Left ventricle myocardium inferior (tissue), 1 donor: ENCODE measurements at regions not wholly inside any gene's neighbourhood (a gene's known extent, or its start where the extent isn't known, plus 50 kb on each side); places are given as distances from the start of the nearest gene placed in this dataset.

Experiments
- DNase-seq: peaks from one replicate; pipeline ENCODE4 v3.0.0-alpha.2; 2020
- H3K27ac ChIP-seq: fragments of 200-600 bp; replicated peaks from 2 replicates; pipeline ENCODE4 v1.8.0; 2021
- H3K27me3 ChIP-seq: fragments of 200-600 bp; 2 replicates; pipeline ENCODE4 v1.8.0; 2021; ENCODE audit warnings: low read depth
- H3K36me3 ChIP-seq: fragments of 200-600 bp; 2 replicates; pipeline ENCODE4 v1.8.0; 2021
- H3K4me1 ChIP-seq: fragments of 200-600 bp; 2 replicates; pipeline ENCODE4 v1.8.0; 2021
- H3K4me3 ChIP-seq: fragments of 200-600 bp; 2 replicates; pipeline ENCODE4 v1.8.0; 2021; ENCODE audit warnings: mild to moderate bottlenecking, moderate library complexity
- H3K9me3 ChIP-seq: fragments of 200-600 bp; replicated peaks from 2 replicates; pipeline ENCODE4 v1.8.0; 2021
- intact Hi-C: fragments of 100-400 bp; cut with micrococcal nuclease; formaldehyde crosslinking; loops from one replicate; pipeline ENCODE4 v1.11.0; 2022
- TF ChIP-seq, protein P1 (sequence below): fragments of 200-600 bp; IDR thresholded peaks from 2 replicates; pipeline ENCODE4 v1.8.0; 2021; ENCODE audit warnings: antibody characterized with exemption, mild to moderate bottlenecking, borderline replicate concordance
- donor health status: DM: no; HTN: yes; CAD: no; lungs with severe emphysema.

DNA sequence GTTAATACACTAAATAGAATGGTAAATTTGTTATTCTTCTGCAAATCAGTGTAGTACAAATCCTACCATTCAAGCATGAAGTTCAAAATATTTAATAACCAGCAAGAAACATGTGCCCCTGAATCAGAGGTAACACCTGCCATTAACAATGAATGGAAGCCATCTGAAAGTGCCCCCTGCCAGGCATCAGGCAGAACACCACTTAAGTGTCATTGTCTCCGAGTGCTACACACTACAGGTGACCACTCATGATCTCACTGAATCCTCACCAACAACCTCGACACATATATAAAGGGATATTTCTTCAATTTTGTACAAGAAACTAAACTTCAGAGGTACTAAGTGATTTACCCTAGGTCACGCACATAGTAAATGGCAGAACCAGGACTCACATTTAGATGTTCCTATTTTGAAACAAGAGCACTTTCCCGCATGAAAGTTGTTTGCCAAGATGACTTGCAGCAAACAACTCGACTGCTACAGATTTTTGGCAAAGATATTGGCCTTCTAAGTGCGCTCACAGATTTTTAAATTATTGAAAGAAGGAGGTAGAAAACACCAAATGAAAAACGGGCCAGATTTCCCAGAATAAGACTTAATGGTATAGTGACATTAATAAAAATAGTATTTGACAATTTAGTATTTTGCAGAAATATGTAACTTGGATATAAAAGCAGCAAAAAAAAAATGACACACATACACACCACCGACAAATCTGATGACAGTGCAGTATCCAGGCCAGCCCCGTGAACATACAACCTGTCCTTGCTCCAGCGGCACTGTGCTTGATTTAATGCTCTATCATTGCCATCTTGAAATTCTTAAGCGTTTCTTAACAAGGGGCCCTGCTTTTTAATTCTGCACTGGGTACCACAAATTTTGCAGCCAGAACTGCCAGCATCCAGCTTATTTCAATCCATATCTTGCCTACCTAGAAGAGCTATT lies 274.5 kb downstream of the ALDH8A1 start:
- no peaks in the 10 kb centered on the region for H3K9me3 ChIP-seq
- H3K36me3 ChIP-seq = no peaks in the 10 kb centered on the region
- no peaks in the 10 kb centered on the region for H3K27me3 ChIP-seq
- H3K27ac ChIP-seq = no peak overlapping the region
- intact Hi-C loops = no loop called here
- TF ChIP-seq, protein P1, sequence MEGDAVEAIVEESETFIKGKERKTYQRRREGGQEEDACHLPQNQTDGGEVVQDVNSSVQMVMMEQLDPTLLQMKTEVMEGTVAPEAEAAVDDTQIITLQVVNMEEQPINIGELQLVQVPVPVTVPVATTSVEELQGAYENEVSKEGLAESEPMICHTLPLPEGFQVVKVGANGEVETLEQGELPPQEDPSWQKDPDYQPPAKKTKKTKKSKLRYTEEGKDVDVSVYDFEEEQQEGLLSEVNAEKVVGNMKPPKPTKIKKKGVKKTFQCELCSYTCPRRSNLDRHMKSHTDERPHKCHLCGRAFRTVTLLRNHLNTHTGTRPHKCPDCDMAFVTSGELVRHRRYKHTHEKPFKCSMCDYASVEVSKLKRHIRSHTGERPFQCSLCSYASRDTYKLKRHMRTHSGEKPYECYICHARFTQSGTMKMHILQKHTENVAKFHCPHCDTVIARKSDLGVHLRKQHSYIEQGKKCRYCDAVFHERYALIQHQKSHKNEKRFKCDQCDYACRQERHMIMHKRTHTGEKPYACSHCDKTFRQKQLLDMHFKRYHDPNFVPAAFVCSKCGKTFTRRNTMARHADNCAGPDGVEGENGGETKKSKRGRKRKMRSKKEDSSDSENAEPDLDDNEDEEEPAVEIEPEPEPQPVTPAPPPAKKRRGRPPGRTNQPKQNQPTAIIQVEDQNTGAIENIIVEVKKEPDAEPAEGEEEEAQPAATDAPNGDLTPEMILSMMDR = no peak
- no peak for DNase-seq
- no peak overlapping the region for H3K4me3 ChIP-seq
- peaks cover 8% of the 10 kb centered on the region for H3K4me1 ChIP-seq

DNA sequence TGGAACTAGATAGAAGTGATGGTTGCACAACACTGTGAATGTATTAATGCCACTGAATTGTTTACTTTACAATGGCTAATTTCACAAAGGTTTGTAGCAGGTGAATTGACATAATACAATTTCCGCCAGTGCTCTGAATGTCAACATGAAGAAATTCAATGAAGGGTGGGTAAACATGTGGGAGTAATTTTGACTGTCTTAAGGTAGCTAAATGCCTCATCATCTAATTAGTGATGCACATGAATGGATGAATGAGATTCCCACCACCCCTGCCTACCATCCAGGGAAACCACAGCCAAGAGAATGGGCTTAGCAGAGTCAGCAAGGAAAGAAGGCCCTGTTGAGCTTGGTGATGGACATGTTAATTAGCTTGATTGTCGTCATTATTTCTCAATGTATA lies 275.3 kb downstream of the ALDH8A1 start:
- Histone ChIP-seq H3K27ac (no peak overlapping the region), H3K27me3 (no peaks in the 10 kb centered on the region), H3K4me1 (peaks cover 8% of the 10 kb centered on the region), H3K4me3 (no peak overlapping the region), H3K36me3 (no peaks in the 10 kb centered on the region), H3K9me3 (no peaks in the 10 kb centered on the region)
- TF ChIP-seq, protein P1 = no peak
- DNase-seq = no peak
- intact Hi-C loops = no loop called here

DNA sequence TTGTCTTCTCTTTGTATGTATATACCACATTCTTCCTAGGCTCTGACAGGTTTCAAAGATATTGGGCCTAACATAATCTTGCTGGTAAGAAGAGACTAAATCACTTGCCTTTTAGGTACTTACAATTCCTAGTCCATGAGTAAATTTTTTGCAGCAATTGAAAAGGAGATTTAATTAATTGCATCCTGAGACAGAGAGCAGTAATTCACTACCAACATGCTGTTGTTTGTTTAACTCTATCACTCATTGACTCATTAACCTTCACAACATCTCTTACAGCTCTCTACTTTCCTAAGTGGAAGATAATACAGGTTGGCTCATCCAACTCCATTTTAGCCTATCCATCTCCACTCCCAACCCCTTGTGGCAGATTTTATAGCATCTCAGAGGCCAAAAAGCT lies 280.4 kb downstream of the ALDH8A1 start:
- Histone ChIP-seq H3K27me3 (no peaks in the 10 kb centered on the region), H3K4me3 (no peak overlapping the region), H3K4me1 (no peaks in the 10 kb centered on the region), H3K9me3 (no peaks in the 10 kb centered on the region), H3K27ac (no peak overlapping the region), H3K36me3 (no peaks in the 10 kb centered on the region)
- TF ChIP-seq, protein P1 = no peak
- no peak for DNase-seq
- intact Hi-C loops = no loop called here

DNA sequence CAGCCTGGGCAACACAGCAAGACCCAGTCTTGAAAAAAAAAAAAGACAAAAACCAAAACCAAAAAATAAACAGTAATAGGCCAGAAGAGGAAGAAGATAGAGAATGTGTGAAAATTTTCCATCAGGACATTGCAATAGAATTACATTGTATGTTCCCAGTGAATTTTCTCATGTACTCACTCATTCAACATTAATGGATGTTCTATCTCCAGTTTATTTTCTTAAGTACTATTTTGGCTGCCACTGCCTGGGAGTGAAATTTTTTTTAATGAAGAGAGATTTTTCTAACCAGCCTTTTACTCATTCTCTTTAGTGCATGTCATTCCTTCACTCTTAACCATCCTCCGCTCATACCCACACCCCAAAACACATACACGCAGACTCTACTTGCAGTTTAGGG lies 282.8 kb downstream of the ALDH8A1 start:
- Histone ChIP-seq H3K27me3 (no peaks in the 10 kb centered on the region), H3K9me3 (no peaks in the 10 kb centered on the region), H3K4me1 (no peaks in the 10 kb centered on the region), H3K27ac (no peak overlapping the region), H3K4me3 (no peak overlapping the region), H3K36me3 (no peaks in the 10 kb centered on the region)
- DNase-seq = no peak
- TF ChIP-seq, protein P1 = no peak
- intact Hi-C loops = no loop called here

DNA sequence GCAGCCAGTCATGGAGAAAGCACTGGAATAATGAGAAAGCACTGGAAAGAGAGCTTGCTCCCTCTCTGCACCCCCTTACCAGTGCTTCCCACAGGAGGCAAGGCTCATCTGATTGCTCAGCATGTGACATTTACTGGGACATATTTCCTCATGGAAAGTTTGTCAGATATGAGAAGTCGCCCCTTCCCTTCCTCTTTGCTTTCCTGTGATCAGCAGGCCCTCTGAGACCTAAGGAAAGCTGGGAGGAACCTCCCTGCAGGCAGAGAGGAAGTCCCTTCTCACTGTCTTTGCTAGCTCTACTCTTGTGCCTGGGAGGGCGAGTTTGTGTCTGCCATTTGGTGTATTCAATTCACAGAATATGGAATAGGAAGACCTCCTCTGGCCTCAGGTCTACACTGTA lies 283.8 kb downstream of the ALDH8A1 start:
- intact Hi-C loops = no loop called here
- Histone ChIP-seq H3K36me3 (no peaks in the 10 kb centered on the region), H3K27ac (no peak overlapping the region), H3K4me3 (no peak overlapping the region), H3K4me1 (no peaks in the 10 kb centered on the region), H3K27me3 (no peaks in the 10 kb centered on the region), H3K9me3 (no peaks in the 10 kb centered on the region)
- TF ChIP-seq, protein P1 = no peak
- no peak for DNase-seq
